ENCODE measurements at regions not wholly inside any gene's neighbourhood (a gene's known extent, or its start where the extent isn't known, plus 50 kb on each side); places are given as distances from the start of the nearest gene placed in this dataset.

- intact Hi-C loops (cut with DNase I) = no loop called here
- no peak for DNase-seq (ENCODE audit: low spot score)
Measured at GRCh38 chr14:61119006-61119405, 138.0 kb downstream of the SLC38A6 start.

- intact Hi-C loops (cut with DNase I) = no loop called here
Measured at GRCh38 chr14:61116369-61116768, 135.3 kb downstream of the SLC38A6 start.

GRCh38 chr14:61113561-61114225 is 132.6 kb downstream of the SLC38A6 start:
- no peak for DNase-seq (ENCODE audit: low spot score)
- intact Hi-C loops (cut with DNase I) = no loop called here

More at GRCh38 chr14:61116369-61116768, 135.3 kb downstream of the SLC38A6 start:
- no peak for DNase-seq (ENCODE audit: low spot score)

- intact Hi-C loops (cut with DNase I) = no loop called here
- no peak for DNase-seq (ENCODE audit: low spot score)
Measured at GRCh38 chr14:61112506-61112905, 131.5 kb downstream of the SLC38A6 start.

- intact Hi-C loops (cut with DNase I) = no loop called here
- DNase-seq (ENCODE audit: low spot score) = no peak
Measured at GRCh38 chr14:61111731-61112130, 130.7 kb downstream of the SLC38A6 start.

- no peak for DNase-seq (ENCODE audit: low spot score)
- intact Hi-C loops (cut with DNase I) = no loop called here
Measured at GRCh38 chr14:61111209-61111665, 130.2 kb downstream of the SLC38A6 start.

GRCh38 chr14:61110316-61111082 is 129.5 kb downstream of the SLC38A6 start:
- intact Hi-C loops (cut with DNase I) = no loop called here
- no peak for DNase-seq (ENCODE audit: low spot score)

- DNase-seq (ENCODE audit: low spot score) = no peak
- intact Hi-C loops (cut with DNase I) = no loop called here
Measured at GRCh38 chr14:61109288-61109687, 128.2 kb downstream of the SLC38A6 start.

- intact Hi-C loops (cut with DNase I) = no loop called here
- DNase-seq (ENCODE audit: low spot score) = no peak
Measured at GRCh38 chr14:61108496-61109141, 127.6 kb downstream of the SLC38A6 start.

GRCh38 chr14:61107869-61108493 is 126.9 kb downstream of the SLC38A6 start:
- DNase-seq (ENCODE audit: low spot score) = no peak
- intact Hi-C loops (cut with DNase I) = no loop called here

GRCh38 chr14:61106959-61107641 is 126.1 kb downstream of the SLC38A6 start:
- intact Hi-C loops (cut with DNase I) = no loop called here
- DNase-seq (ENCODE audit: low spot score) = peak; percentile 88

- no peak for DNase-seq (ENCODE audit: low spot score)
- intact Hi-C loops (cut with DNase I) = no loop called here
Measured at GRCh38 chr14:61106271-61106958, 125.4 kb downstream of the SLC38A6 start.

- intact Hi-C loops (cut with DNase I) = no loop called here
- DNase-seq (ENCODE audit: low spot score) = no peak
Measured at GRCh38 chr14:61104358-61104757, 123.3 kb downstream of the SLC38A6 start.

GRCh38 chr14:61103541-61104339 is 122.7 kb downstream of the SLC38A6 start:
- intact Hi-C loops (cut with DNase I) = no loop called here

GRCh38 chr14:61102549-61103466 is 121.8 kb downstream of the SLC38A6 start:
- DNase-seq (ENCODE audit: low spot score) = no peak
- intact Hi-C loops (cut with DNase I) = no loop called here

More at GRCh38 chr14:61103541-61104339, 122.7 kb downstream of the SLC38A6 start:
- DNase-seq (ENCODE audit: low spot score) = peak; percentile 90
